ENCODE measurements at regions not wholly inside any gene's neighbourhood (a gene's known extent, or its start where the extent isn't known, plus 50 kb on each side); places are given as distances from the start of the nearest gene placed in this dataset.
"Not testable (repeated sequence)": the region's sequence is repeated elsewhere in the genome, so short reads cannot be mapped to it uniquely, and the experiment has no call there.

- H3K36me3 Mint-ChIP-seq (ENCODE audit: low read depth, unreplicated experiment), result peaks cover 3% of the 10 kb centered on the region
- H3K9me3 Mint-ChIP-seq (ENCODE audit: unreplicated experiment), result peaks cover 46% of the 10 kb centered on the region
- H3K27ac Mint-ChIP-seq (ENCODE audit: unreplicated experiment), result no peak overlapping the region
- TF ChIP-seq CTCF (IDR thresholded peaks at IDR 0.05; ENCODE audit: unreplicated experiment), result no peak
- peaks cover 5% of the 10 kb centered on the region for H3K27me3 Mint-ChIP-seq (ENCODE audit: unreplicated experiment)
- no peaks in the 10 kb centered on the region for H3K4me1 Mint-ChIP-seq (ENCODE audit: unreplicated experiment)
- no peak overlapping the region for H3K4me3 Mint-ChIP-seq (ENCODE audit: unreplicated experiment)
- DNase-seq (ENCODE audit: low spot score), result no peak
Observed at GRCh38 chr20:55937283-55937682, 68.0 kb downstream of the CBLN4 start.

GRCh38 chr20:55936209-55936595, 69.1 kb downstream of the CBLN4 start:
- H3K4me1 Mint-ChIP-seq (ENCODE audit: unreplicated experiment), result no peaks in the 10 kb centered on the region
- no peak overlapping the region for H3K4me3 Mint-ChIP-seq (ENCODE audit: unreplicated experiment)
- peaks cover 3% of the 10 kb centered on the region for H3K36me3 Mint-ChIP-seq (ENCODE audit: low read depth, unreplicated experiment)
- DNase-seq (ENCODE audit: low spot score), result no peak
- no peak overlapping the region for H3K27ac Mint-ChIP-seq (ENCODE audit: unreplicated experiment)
- no peak for TF ChIP-seq CTCF (IDR thresholded peaks at IDR 0.05; ENCODE audit: unreplicated experiment)
- peaks cover 5% of the 10 kb centered on the region for H3K27me3 Mint-ChIP-seq (ENCODE audit: unreplicated experiment)
- peaks cover 52% of the 10 kb centered on the region for H3K9me3 Mint-ChIP-seq (ENCODE audit: unreplicated experiment)

GRCh38 chr20:55935448-55936208, 69.7 kb downstream of the CBLN4 start:
- H3K4me1 Mint-ChIP-seq (ENCODE audit: unreplicated experiment), result no peaks in the 10 kb centered on the region
- H3K27me3 Mint-ChIP-seq (ENCODE audit: unreplicated experiment), result peaks cover 5% of the 10 kb centered on the region
- H3K9me3 Mint-ChIP-seq (ENCODE audit: unreplicated experiment), result peaks cover 52% of the 10 kb centered on the region
- no peak overlapping the region for H3K27ac Mint-ChIP-seq (ENCODE audit: unreplicated experiment)
- no peak for DNase-seq (ENCODE audit: low spot score)
- no peak for TF ChIP-seq CTCF (IDR thresholded peaks at IDR 0.05; ENCODE audit: unreplicated experiment)
- no peak overlapping the region for H3K4me3 Mint-ChIP-seq (ENCODE audit: unreplicated experiment)
- peaks cover 3% of the 10 kb centered on the region for H3K36me3 Mint-ChIP-seq (ENCODE audit: low read depth, unreplicated experiment)

GRCh38 chr20:55934146-55934545, 71.2 kb downstream of the CBLN4 start:
- H3K9me3 Mint-ChIP-seq (ENCODE audit: unreplicated experiment), result peaks cover 62% of the 10 kb centered on the region

GRCh38 chr20:55930876-55931275, 74.4 kb downstream of the CBLN4 start:
- H3K36me3 Mint-ChIP-seq (ENCODE audit: low read depth, unreplicated experiment); H3K27ac Mint-ChIP-seq (ENCODE audit: unreplicated experiment); DNase-seq (ENCODE audit: low spot score); H3K4me3 Mint-ChIP-seq (ENCODE audit: unreplicated experiment); H3K27me3 Mint-ChIP-seq (ENCODE audit: unreplicated experiment); H3K4me1 Mint-ChIP-seq (ENCODE audit: unreplicated experiment): not testable (repeated sequence)
- H3K9me3 Mint-ChIP-seq (ENCODE audit: unreplicated experiment), result peaks cover 59% of the 10 kb centered on the region

More at GRCh38 chr20:55934146-55934545, 71.2 kb downstream of the CBLN4 start:
- Mint-ChIP-seq H3K27me3 (ENCODE audit: unreplicated experiment) (peaks cover 3% of the 10 kb centered on the region), H3K27ac (ENCODE audit: unreplicated experiment) (no peak overlapping the region), H3K4me3 (ENCODE audit: unreplicated experiment) (no peak overlapping the region), H3K4me1 (ENCODE audit: unreplicated experiment) (no peaks in the 10 kb centered on the region), H3K36me3 (ENCODE audit: low read depth, unreplicated experiment) (peaks cover under 1% of the 10 kb centered on the region)
- TF ChIP-seq CTCF (IDR thresholded peaks at IDR 0.05; ENCODE audit: unreplicated experiment), result no peak
- no peak for DNase-seq (ENCODE audit: low spot score)

Data from endothelial cell (in vitro differentiated cells).